ENCODE measurements at regions not wholly inside any gene's neighbourhood (a gene's known extent, or its start where the extent isn't known, plus 50 kb on each side); places are given as distances from the start of the nearest gene placed in this dataset.

DNA sequence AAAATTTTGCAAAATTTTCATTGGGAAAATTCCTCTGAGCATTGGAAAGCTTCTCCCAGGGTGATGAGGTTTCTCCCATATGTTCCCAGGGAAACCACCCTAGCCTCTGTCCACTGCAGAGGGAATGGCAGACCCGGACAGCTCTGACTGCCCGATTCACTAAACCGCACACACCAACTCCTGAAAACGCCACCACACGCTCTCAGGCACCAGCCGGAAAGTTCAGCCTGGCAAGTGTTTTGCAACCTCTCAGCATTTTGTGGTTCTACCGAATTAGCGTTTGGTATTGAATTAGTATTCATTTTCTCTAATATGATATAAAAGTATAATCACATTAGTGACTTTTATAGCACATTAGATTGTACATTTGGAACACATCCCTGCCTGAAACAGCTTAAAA lies 213.4 kb downstream of the PHETA1 start:
- TF ChIP-seq, protein P1, sequence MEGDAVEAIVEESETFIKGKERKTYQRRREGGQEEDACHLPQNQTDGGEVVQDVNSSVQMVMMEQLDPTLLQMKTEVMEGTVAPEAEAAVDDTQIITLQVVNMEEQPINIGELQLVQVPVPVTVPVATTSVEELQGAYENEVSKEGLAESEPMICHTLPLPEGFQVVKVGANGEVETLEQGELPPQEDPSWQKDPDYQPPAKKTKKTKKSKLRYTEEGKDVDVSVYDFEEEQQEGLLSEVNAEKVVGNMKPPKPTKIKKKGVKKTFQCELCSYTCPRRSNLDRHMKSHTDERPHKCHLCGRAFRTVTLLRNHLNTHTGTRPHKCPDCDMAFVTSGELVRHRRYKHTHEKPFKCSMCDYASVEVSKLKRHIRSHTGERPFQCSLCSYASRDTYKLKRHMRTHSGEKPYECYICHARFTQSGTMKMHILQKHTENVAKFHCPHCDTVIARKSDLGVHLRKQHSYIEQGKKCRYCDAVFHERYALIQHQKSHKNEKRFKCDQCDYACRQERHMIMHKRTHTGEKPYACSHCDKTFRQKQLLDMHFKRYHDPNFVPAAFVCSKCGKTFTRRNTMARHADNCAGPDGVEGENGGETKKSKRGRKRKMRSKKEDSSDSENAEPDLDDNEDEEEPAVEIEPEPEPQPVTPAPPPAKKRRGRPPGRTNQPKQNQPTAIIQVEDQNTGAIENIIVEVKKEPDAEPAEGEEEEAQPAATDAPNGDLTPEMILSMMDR (IDR thresholded peaks at IDR 0.05): no peak
- TF ChIP-seq POLR2A (IDR thresholded peaks at IDR 0.05): no peak

Measured in sigmoid colon (tissue), 3 donors.